ENCODE measurements at regions not wholly inside any gene's neighbourhood (a gene's known extent, or its start where the extent isn't known, plus 50 kb on each side); places are given as distances from the start of the nearest gene placed in this dataset.

DNA sequence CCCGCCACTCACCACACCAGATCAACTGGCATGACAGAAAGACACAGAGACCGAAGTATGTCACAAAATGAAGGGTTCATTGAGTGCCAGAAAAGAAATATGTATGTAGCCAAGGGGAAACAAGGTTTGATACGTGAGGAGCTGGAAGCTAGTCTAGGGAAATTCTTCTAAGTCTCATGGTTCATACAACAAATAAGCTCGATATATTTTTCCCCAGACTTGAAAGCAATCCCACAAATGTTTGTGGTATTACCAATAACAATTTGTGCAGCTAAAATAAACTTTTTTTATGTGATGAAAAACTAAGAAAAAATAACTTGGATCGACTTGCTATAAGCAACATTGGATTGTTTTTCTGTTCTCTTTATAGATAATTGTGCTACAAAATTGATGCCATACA lies 777.0 kb downstream of the TSN start:
- Mint-ChIP-seq H3K27ac (ENCODE audit: unreplicated experiment) (no peak overlapping the region), H3K4me1 (peaks cover 13% of the 10 kb centered on the region), H3K9me3 (peaks cover 3% of the 10 kb centered on the region), H3K4me3 (no peak overlapping the region), H3K36me3 (ENCODE audit: low read depth) (no peaks in the 10 kb centered on the region), H3K27me3 (ENCODE audit: low read depth) (no peaks in the 10 kb centered on the region)
- TF ChIP-seq, protein P1, sequence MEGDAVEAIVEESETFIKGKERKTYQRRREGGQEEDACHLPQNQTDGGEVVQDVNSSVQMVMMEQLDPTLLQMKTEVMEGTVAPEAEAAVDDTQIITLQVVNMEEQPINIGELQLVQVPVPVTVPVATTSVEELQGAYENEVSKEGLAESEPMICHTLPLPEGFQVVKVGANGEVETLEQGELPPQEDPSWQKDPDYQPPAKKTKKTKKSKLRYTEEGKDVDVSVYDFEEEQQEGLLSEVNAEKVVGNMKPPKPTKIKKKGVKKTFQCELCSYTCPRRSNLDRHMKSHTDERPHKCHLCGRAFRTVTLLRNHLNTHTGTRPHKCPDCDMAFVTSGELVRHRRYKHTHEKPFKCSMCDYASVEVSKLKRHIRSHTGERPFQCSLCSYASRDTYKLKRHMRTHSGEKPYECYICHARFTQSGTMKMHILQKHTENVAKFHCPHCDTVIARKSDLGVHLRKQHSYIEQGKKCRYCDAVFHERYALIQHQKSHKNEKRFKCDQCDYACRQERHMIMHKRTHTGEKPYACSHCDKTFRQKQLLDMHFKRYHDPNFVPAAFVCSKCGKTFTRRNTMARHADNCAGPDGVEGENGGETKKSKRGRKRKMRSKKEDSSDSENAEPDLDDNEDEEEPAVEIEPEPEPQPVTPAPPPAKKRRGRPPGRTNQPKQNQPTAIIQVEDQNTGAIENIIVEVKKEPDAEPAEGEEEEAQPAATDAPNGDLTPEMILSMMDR (conservative IDR thresholded peaks at IDR 0.05) = no peak
- DNase-seq (ENCODE audit: low read depth, low spot score) = no peak

DNA sequence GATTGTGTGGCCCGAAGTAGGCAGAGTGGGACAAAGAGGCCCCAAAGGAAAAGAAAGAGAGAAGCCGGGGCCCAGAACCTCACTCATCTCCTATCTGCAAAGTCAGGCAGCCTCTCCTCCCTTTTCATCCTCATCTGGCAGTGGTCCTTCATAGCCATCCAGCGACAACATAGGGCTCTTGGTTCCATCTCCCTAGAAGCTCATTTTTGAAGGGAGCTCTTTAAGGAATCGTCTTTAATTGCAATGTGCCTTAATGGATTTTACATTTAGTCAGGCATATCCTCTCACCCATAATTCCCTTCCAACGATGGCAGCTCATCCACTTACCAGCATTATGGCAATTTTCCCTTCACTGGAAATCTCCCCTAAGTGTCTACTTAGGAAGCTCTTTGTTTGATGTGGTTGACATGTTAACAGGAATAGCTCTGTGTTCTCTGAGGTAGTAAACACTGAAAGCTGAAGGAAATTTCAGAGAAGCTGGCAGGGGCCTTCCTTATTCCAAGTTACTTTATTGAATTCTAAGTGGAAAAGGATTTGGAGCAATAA lies 780.6 kb downstream of the TSN start:
- no peaks in the 10 kb centered on the region for H3K27me3 Mint-ChIP-seq (ENCODE audit: low read depth)
- no peak overlapping the region for H3K4me3 Mint-ChIP-seq

DNA sequence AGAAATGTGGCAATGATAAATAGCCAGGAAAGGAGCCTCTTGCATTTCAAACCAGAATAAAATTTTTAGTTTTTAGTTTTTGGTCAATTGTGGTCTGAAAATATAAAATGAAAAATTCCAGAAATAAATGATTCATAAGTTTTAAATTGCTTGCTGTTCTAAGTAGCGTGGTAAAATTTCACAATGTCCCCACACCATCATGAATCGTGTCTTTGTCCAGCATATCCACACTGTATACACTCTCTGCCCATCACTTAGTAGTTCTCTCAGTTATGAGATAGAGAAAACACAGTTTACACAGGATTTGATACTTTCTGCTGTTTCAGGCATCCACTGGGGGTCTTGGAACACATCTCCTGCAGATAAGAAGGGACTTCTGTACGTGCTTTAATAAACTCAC lies 783.9 kb downstream of the TSN start:
- H3K27ac Mint-ChIP-seq (ENCODE audit: unreplicated experiment) = no peak overlapping the region
- H3K36me3 Mint-ChIP-seq (ENCODE audit: low read depth) = no peaks in the 10 kb centered on the region
- DNase-seq (ENCODE audit: low read depth, low spot score) = no peak
- no peaks in the 10 kb centered on the region for H3K27me3 Mint-ChIP-seq (ENCODE audit: low read depth)
- H3K4me3 Mint-ChIP-seq = no peak overlapping the region
- peaks cover 5% of the 10 kb centered on the region for H3K9me3 Mint-ChIP-seq
- H3K4me1 Mint-ChIP-seq = peaks cover 11% of the 10 kb centered on the region
- TF ChIP-seq, protein P1 (conservative IDR thresholded peaks at IDR 0.05) = no peak

More for the DNA sequence above, 780.6 kb downstream of the TSN start:
- Mint-ChIP-seq H3K9me3 (no peaks in the 10 kb centered on the region), H3K36me3 (ENCODE audit: low read depth) (no peaks in the 10 kb centered on the region), H3K27ac (ENCODE audit: unreplicated experiment) (no peak overlapping the region), H3K4me1 (peaks cover 11% of the 10 kb centered on the region)
- DNase-seq (ENCODE audit: low read depth, low spot score) = no peak
- TF ChIP-seq, protein P1 (conservative IDR thresholded peaks at IDR 0.05) = no peak

DNA sequence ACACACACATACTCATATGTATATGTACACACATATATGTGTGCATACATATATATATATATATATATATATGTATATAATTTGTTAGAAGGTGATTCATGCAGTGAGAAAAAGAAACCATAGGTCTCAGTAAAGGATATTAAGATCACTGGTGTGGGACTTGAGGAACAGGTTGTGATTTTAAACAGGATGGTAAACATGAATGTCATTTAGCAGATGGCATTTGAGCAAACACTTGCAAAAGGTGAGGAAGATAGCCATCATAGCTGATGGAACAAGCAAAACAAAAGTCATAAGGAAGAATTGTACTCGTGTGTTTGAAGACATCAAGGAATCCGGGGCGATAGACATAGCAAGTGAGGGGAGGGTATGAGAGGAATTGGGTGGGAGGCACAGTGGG lies 784.5 kb downstream of the TSN start:
- peaks cover 5% of the 10 kb centered on the region for H3K9me3 Mint-ChIP-seq
- TF ChIP-seq, protein P1 (conservative IDR thresholded peaks at IDR 0.05) = no peak
- H3K4me1 Mint-ChIP-seq = peaks cover 11% of the 10 kb centered on the region
- no peaks in the 10 kb centered on the region for H3K36me3 Mint-ChIP-seq (ENCODE audit: low read depth)
- no peak for DNase-seq (ENCODE audit: low read depth, low spot score)
- H3K27me3 Mint-ChIP-seq (ENCODE audit: low read depth) = no peaks in the 10 kb centered on the region
- no peak overlapping the region for H3K27ac Mint-ChIP-seq (ENCODE audit: unreplicated experiment)
- H3K4me3 Mint-ChIP-seq = no peak overlapping the region

DNA sequence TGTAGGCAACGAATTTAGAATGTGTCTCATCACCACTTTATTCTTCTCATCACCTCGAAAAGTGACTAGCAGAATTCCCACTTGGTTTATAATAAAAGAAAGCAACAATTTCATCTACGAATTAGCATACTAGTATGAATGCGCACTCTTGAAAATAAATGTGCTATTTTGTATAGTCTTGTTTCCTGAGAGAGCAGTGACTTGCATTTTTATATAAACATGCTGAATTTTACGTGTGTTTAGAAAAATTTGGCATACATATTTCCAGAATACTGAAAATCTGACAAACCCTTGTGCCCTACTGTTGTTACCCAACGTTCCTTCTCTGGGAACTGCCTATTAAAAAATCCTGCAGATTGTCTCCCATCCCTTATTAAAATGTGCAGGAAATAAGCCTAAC lies 786.8 kb downstream of the TSN start:
- peaks cover 11% of the 10 kb centered on the region for H3K4me1 Mint-ChIP-seq
- no peak for DNase-seq (ENCODE audit: low read depth, low spot score)
- TF ChIP-seq, protein P1 (conservative IDR thresholded peaks at IDR 0.05) = no peak
- no peaks in the 10 kb centered on the region for H3K36me3 Mint-ChIP-seq (ENCODE audit: low read depth)
- H3K4me3 Mint-ChIP-seq = no peak overlapping the region
- H3K9me3 Mint-ChIP-seq = peaks cover 5% of the 10 kb centered on the region
- H3K27ac Mint-ChIP-seq (ENCODE audit: unreplicated experiment) = no peak overlapping the region
- no peaks in the 10 kb centered on the region for H3K27me3 Mint-ChIP-seq (ENCODE audit: low read depth)

Data from neural crest cell (in vitro differentiated cells).